HG03135 (cell line): ENCODE measurements at regions not wholly inside any gene's neighbourhood (a gene's known extent, or its start where the extent isn't known, plus 50 kb on each side); places are given as distances from the start of the nearest gene placed in this dataset.

Source experiments
- ATAC-seq: cut with Tn5 transposase; IDR thresholded peaks from one replicate; pipeline ENCODE4 v1.9.1; 2021; ENCODE audit warnings: mild to moderate bottlenecking, moderate library complexity; ENCODE audit not compliant: unreplicated experiment

DNA sequence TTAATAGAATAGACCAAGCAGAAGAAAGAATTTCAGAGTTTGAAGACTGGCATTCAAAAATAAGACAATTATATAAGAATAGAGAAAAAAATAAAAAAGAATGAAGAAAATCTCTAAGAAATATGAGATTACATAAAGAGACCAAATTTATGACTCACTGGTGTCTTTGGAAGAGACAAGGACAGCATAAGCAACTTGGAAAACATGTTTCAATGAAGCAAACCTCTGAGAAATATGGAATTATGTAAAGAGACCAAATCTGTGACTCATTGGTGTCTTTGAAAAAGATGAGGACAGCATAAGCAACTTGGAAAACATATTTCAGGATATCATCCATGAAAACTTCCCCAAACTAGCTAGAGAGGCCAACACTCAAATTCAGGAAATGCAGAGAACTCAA lies 60.4 kb upstream of the LYPLAL1 start:
- ATAC-seq = no peak

DNA sequence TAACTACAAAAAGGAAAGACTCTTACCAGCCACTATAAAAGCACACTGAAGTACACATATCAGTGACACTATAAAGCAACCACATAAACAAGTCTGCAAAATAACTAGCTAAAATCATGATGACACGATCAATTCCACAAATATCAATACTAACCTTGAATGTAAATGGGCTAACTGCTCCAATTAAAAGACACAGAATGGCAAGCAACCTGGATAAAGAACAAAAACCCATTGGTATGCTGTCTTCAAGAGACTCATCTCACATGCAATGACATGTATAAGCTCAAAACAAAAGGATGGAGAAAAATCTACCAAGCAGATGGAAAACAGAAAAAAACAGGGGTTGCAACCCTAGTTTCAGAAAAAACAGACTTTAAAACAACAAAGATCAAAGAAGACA lies 59.7 kb upstream of the LYPLAL1 start:
- ATAC-seq = no peak

DNA sequence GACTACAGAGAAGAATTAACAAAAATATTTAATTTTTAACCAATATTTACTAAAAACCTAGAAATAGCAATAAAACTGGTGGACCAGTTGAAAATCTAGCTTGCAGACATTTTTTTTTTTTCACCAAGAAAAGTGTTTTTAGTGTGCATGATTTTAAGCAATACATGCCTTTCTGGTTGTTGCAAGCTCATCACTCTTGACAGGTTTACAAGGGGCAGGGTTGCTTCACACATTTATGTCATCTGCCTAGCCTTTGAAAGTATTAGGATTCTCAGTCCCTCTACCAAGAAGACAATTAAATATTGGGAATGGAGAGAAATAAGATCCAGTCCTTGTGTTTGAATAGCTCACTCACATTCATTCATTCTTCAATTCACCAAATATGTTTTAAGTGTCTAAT lies 53.8 kb upstream of the LYPLAL1 start:
- no peak for ATAC-seq

DNA sequence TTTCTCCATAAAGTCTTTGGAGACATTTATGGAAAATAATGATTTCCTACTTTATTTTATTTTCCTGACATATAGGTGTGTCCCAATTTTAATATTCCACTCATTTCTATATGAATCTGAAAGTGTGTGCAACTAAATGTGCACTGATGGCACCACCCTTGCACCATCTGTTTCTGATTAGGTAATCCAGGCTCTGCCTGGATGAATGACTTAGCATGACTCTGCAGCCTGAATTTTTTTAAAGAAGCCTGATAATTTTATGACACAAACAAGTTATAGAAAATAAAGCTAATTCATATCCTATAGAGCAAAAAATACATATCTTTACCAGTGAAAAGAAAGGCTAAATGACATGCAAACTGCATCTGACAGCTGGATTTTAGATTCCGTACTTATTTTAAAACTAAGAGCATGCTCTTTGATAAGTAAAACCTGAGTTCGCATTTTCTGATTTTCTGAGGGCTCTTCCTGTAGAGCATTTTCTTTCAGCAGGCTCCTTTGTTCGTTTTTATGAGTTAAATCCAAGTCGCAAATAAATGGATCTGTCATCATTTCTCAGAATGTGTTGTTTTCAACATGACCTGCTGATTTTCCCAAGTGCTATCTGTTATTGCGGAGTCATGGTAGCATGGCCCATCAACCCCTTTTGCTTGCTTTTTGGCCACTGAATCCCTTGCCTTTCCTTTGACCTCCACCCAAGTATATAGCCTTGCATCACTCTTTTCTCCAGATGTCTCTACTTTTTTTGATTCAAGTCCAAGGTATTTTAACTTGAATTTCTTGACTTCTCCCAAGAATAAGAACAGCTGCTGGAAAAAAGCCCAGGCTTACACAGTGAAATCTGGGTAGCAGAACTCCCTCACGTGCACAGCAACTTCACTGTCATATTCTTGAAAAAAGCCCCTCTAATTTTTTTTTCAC lies 52.8 kb upstream of the LYPLAL1 start:
- ATAC-seq = no peak

DNA sequence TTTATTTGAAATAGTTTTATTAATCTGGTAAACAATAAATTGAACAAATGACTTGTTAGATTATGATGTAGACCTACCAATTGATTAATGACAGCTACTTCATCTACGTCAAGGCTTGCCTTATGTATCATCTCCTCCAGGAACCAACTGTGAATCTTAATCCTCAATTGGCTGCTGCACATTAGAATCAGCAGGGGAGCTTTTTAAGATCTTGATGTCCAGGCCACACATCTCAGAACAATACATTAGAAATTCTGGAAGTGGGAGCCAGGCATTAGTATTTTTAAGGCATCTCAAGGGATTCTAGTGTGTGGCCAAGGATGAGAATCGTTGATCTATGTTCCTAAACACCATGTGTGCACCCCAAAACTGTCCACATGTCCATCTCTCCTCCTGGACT lies 52.0 kb upstream of the LYPLAL1 start:
- no peak for ATAC-seq

DNA sequence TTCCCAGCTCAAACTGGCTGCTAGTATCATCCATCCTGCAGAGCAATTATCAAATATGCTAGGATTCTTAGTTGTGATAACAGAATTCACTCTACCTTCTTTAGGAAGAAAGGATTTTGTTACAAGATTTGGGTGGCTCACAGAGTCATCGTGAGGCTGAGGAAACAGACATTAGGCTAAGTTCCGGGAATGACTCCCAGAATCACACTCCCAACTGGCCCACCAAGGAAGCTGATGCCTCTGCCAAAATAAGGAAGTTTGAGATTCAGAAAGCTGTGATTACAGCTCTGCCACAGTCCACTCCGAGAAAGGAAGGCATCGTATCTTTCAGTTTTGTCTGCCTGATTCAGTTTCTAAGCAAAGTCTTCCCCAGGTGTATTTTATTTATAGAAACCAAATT lies 50.6 kb upstream of the LYPLAL1 start:
- no peak for ATAC-seq
